Rectal smooth muscle tissue (tissue), 1 donor: ENCODE measurements at regions not wholly inside any gene's neighbourhood (a gene's known extent, or its start where the extent isn't known, plus 50 kb on each side); places are given as distances from the start of the nearest gene placed in this dataset.
A peak's percentile ranks its signal among the peaks of the same experiment; 100 is the strongest.

ENCODE experiments used
- H3K27ac ChIP-seq: one replicate; pipeline ENCODE4 v1.7.0; 2013; ENCODE audit warnings: low read depth, low read length, inconsistent platforms
- H3K27me3 ChIP-seq: one replicate; pipeline ENCODE4 v1.7.0; 2013; ENCODE audit warnings: low read length; ENCODE audit not compliant: control insufficient read depth, insufficient read depth
- H3K36me3 ChIP-seq: one replicate; pipeline ENCODE4 v1.7.0; 2013; ENCODE audit warnings: low read length; ENCODE audit not compliant: control insufficient read depth, insufficient read depth
- H3K4me1 ChIP-seq: one replicate; pipeline ENCODE4 v1.7.0; 2013; ENCODE audit warnings: low read length; ENCODE audit not compliant: control insufficient read depth, insufficient read depth
- H3K4me3 ChIP-seq: one replicate; pipeline ENCODE4 v1.7.0; 2013; ENCODE audit warnings: low read length
- H3K9ac ChIP-seq: one replicate; pipeline ENCODE4 v1.7.0; 2013; ENCODE audit warnings: low read length

DNA sequence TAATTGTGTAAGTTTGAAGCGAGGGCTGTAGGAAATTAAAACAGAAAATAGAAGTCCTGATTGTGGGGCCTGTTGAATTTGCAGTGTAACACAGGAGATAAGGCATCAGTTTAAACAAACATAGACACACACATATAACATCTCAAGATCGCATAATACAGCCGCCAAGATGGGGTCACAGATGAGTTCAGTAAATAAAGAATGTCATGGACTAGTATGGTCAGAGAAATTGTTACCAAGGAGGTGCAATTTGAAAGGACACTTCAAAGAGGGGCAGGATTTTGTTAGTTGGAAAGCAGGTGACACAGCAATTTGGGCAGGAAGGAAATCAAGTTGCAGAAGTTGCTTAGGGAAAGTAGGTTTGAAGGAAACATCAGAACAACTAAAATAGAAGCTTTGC, 450.0 kb downstream of the USP25 start:
- H3K27me3 ChIP-seq = no peaks in the 10 kb centered on the region
- no peak overlapping the region for H3K4me3 ChIP-seq
- no peaks in the 10 kb centered on the region for H3K36me3 ChIP-seq
- no peak overlapping the region for H3K9ac ChIP-seq
- no peak overlapping the region for H3K27ac ChIP-seq
- H3K4me1 ChIP-seq = no peaks in the 10 kb centered on the region

GRCh38 chr21:16180614-16181013, 450.8 kb downstream of the USP25 start:
- Histone ChIP-seq H3K36me3 (no peaks in the 10 kb centered on the region), H3K27ac (no peak overlapping the region), H3K9ac (no peak overlapping the region), H3K4me3 (no peak overlapping the region), H3K27me3 (no peaks in the 10 kb centered on the region), H3K4me1 (no peaks in the 10 kb centered on the region)

- no peaks in the 10 kb centered on the region for H3K36me3 ChIP-seq
- no peak overlapping the region for H3K27ac ChIP-seq
- no peak overlapping the region for H3K4me3 ChIP-seq
- no peaks in the 10 kb centered on the region for H3K27me3 ChIP-seq
- no peak overlapping the region for H3K9ac ChIP-seq
- H3K4me1 ChIP-seq = no peaks in the 10 kb centered on the region
Observed at GRCh38 chr21:16181018-16181417, 451.2 kb downstream of the USP25 start.

DNA sequence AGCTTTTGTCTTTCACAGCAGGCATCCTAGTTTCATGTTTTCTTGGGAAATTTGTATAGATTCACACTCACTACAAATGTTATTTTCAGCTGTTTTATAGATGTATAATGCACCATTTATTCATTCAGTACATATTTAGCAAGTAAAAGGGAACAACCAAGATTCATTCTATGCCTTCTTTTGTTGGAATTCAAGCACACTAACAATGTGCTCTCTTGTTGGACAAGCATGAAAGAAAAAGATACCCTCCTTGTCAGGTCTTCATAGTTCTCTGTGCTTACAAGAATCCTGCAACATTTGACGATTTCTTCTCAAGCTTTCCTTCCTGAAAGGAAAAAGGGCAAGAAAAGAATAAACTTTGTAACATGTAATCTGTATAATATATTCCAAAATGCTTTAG, 456.0 kb downstream of the USP25 start:
- Histone ChIP-seq H3K9ac (no peak overlapping the region), H3K4me3 (no peak overlapping the region)

GRCh38 chr21:16186742-16187141, 457.0 kb downstream of the USP25 start:
- no peaks in the 10 kb centered on the region for H3K36me3 ChIP-seq
- H3K27ac ChIP-seq = no peak overlapping the region
- H3K4me3 ChIP-seq = no peak overlapping the region
- no peak overlapping the region for H3K9ac ChIP-seq
- H3K4me1 ChIP-seq = peaks cover 3% of the 10 kb centered on the region
- H3K27me3 ChIP-seq = no peaks in the 10 kb centered on the region

More for the DNA sequence above, 456.0 kb downstream of the USP25 start:
- no peak overlapping the region for H3K27ac ChIP-seq
- H3K36me3 ChIP-seq = no peaks in the 10 kb centered on the region
- no peaks in the 10 kb centered on the region for H3K27me3 ChIP-seq
- H3K4me1 ChIP-seq = peaks cover 3% of the 10 kb centered on the region

DNA sequence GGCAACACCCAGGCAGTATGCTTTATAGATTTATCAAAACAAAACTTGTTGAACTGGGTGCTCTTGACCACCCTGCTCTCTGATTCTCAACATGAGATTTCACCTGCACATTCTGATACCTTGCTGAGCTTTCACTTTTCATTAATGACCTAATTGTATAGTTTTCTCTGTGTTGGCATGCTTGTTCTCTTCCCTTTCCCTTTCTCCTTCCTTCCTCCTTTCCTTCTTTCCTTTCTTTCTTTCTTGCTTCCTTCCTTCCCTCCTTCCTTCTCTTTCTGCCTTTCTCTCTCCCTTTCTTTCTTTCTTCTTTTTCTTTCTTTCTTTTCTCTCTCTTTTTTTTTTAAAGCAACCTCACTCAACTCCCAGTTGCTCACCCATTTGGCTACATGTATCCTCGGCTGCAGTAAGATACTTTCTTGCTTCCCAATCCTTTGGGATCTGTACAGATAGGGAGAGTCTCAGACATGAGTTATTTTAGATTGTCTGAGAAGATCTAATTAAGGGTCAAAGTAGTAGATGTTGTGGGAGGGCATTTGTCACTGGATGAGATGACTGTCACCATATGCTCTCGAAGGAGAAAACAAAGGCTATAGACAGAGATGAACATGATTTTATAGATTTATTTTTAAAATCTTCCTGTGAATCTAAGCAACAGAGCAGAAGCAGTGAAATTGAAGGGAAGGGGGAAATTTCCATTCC, 458.0 kb downstream of the USP25 start:
- H3K9ac ChIP-seq = no peak overlapping the region
- H3K4me1 ChIP-seq = peaks cover 3% of the 10 kb centered on the region
- no peak overlapping the region for H3K27ac ChIP-seq
- no peaks in the 10 kb centered on the region for H3K36me3 ChIP-seq
- H3K27me3 ChIP-seq = no peaks in the 10 kb centered on the region
- no peak overlapping the region for H3K4me3 ChIP-seq

DNA sequence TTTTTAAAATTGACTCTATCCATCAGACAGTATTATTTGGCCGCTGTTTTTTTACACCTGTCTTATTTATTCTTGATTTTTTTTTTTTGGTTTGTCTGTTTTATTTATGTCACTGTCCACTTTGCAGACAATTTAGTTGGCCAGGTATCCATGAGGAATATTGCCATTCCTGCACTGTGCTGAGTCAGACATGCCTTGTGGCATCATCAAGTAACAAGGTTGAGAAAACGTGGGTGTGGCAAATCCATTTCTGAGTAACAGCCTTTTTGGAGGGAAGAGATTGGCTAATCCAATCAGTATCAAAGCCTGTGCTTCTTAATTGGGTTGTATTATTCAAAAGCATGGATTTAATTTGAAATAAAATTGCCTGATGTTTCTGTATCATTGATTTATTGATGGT, 463.1 kb downstream of the USP25 start:
- no peak overlapping the region for H3K4me3 ChIP-seq
- no peaks in the 10 kb centered on the region for H3K4me1 ChIP-seq
- no peaks in the 10 kb centered on the region for H3K36me3 ChIP-seq
- H3K9ac ChIP-seq = no peak overlapping the region
- no peaks in the 10 kb centered on the region for H3K27me3 ChIP-seq
- no peak overlapping the region for H3K27ac ChIP-seq

DNA sequence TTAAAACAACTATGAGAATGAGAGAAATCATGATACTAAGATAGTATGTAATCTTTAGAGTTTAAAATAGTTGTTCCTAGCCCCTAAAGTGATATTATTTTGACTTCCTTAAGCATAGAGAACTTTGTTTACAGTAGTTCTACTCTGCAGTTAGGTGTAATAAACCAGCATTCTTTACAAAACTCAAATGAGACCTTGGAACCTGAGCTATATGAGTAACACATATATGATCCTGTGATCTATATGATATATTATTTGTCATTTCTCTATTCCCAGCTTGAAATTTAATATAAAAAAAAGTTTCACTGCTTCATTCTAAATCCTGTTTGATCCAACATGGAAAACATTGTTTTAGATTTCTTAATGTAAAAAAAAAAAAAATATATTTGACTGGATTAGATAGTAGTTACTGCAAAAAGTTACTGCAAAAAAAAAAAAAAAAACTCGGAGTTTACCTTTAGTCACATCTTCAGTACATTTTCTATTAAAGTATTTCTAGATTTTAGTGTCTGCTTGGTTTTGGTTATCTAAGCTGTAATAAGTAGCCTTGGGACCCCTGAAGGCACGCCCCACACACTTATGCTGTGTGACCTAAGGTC, 463.8 kb downstream of the USP25 start:
- H3K4me3 ChIP-seq = no peak overlapping the region

GRCh38 chr21:16194095-16194787, 464.5 kb downstream of the USP25 start:
- Histone ChIP-seq H3K4me3 (peak overlapping the region; percentile 47), H3K36me3 (no peaks in the 10 kb centered on the region), H3K27me3 (no peaks in the 10 kb centered on the region), H3K27ac (peak overlapping the region; percentile 56), H3K4me1 (no peaks in the 10 kb centered on the region), H3K9ac (no peak overlapping the region)

More for the DNA sequence above, 463.8 kb downstream of the USP25 start:
- H3K27me3 ChIP-seq = no peaks in the 10 kb centered on the region
- H3K27ac ChIP-seq = peak overlapping the region; percentile 34
- no peaks in the 10 kb centered on the region for H3K36me3 ChIP-seq
- H3K4me1 ChIP-seq = no peaks in the 10 kb centered on the region
- no peak overlapping the region for H3K9ac ChIP-seq

DNA sequence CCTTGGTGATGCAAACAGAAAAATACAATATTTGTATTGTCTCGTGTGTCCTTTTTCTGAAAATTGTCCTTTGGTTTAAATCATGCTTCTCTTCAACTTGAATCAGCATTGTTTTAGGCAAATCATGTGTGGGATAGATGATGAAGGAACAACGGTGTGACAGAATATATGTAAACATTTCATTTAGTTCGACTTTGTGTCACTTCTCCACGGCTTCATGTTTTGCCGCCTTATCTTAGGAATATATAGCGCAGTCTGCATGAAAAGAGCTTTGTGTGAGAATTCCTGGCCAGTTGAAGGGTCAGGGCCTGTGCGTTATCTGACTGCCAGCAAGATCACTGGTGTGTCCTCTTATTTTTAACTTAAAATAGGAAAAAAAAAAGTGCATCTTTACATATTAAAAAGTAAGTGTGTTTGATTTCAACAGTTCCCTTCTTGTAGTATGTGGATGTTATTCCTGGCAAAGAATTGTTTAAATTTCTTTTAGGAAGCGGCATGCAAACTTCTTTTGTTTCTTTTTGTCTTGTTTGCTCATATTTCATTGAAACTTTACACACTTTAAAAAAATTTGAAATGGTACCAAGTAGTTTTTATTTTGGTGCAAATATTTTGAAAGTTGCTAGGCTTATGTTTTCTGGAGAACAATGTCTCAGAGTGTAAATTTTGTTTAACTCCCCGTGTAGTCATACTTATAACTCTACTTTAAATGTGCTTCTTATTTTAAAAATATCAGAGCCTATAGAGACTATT, 465.2 kb downstream of the USP25 start:
- Histone ChIP-seq H3K9ac (no peak overlapping the region), H3K27ac (peak overlapping the region; percentile 56), H3K36me3 (no peaks in the 10 kb centered on the region), H3K4me1 (no peaks in the 10 kb centered on the region), H3K27me3 (no peaks in the 10 kb centered on the region), H3K4me3 (peak overlapping the region; percentile 47)

GRCh38 chr21:16195538-16195910, 465.7 kb downstream of the USP25 start:
- no peak overlapping the region for H3K9ac ChIP-seq
- peak overlapping the region; percentile 10 for H3K4me3 ChIP-seq

GRCh38 chr21:16196001-16196400, 466.2 kb downstream of the USP25 start:
- H3K9ac ChIP-seq = no peak overlapping the region
- H3K36me3 ChIP-seq = no peaks in the 10 kb centered on the region
- peak overlapping the region; percentile 10 for H3K4me3 ChIP-seq
- H3K27ac ChIP-seq = peak overlapping the region; percentile 43
- no peaks in the 10 kb centered on the region for H3K4me1 ChIP-seq
- H3K27me3 ChIP-seq = no peaks in the 10 kb centered on the region

More at GRCh38 chr21:16195538-16195910, 465.7 kb downstream of the USP25 start:
- Histone ChIP-seq H3K27ac (peak overlapping the region; percentile 43), H3K36me3 (no peaks in the 10 kb centered on the region), H3K4me1 (no peaks in the 10 kb centered on the region), H3K27me3 (no peaks in the 10 kb centered on the region)
